ENCODE measurements at regions not wholly inside any gene's neighbourhood (a gene's known extent, or its start where the extent isn't known, plus 50 kb on each side); places are given as distances from the start of the nearest gene placed in this dataset.

DNA sequence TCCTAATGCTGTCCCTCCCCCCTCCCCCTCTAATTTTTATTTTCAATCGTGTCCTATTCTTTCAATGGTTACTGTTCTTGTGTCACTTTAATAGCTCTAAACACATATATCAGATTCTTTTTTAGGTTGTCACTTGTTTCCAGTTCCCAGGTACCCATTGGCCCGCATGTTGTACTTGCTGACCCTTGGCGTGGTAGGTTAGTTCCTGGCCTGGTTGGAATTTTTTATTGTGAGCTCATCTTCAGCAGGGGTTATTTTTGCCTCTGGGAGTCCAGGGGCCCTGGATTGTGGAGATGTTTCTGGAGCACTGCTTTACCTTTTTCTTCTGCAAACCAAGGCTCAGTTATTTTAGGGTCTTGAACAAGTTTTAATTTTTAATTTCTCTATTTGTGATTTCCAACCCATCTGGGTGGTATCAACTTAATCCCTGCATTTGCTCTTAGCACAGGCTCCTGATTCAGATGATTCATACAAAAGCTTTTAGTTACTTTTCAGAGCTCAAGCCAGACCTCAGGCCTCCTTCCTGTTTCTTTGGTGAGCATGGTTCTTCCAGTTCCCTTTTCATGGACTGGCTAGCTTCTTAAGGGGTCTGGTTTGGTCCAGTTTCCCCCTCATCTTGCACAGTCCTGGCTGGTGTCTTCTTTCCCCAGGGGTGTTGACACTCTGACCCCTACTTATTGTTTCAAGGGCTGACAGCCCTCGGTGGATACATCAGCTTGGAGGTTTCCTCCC lies 220.5 kb downstream of the TM9SF2 start:
- Histone ChIP-seq H3K36me3 (no peaks in the 10 kb centered on the region), H3K27ac (no peak overlapping the region), H3K4me3 (no peak overlapping the region), H3K27me3 (no peaks in the 10 kb centered on the region), H3K9me3 (no peaks in the 10 kb centered on the region), H3K4me1 (ENCODE audit: insufficient read depth) (no peaks in the 10 kb centered on the region)
- no peak for DNase-seq
- no peak for TF ChIP-seq EP300 (IDR thresholded peaks at IDR 0.05)
- TF ChIP-seq POLR2A (IDR thresholded peaks at IDR 0.05), result no peak
- TF ChIP-seq, protein P1, sequence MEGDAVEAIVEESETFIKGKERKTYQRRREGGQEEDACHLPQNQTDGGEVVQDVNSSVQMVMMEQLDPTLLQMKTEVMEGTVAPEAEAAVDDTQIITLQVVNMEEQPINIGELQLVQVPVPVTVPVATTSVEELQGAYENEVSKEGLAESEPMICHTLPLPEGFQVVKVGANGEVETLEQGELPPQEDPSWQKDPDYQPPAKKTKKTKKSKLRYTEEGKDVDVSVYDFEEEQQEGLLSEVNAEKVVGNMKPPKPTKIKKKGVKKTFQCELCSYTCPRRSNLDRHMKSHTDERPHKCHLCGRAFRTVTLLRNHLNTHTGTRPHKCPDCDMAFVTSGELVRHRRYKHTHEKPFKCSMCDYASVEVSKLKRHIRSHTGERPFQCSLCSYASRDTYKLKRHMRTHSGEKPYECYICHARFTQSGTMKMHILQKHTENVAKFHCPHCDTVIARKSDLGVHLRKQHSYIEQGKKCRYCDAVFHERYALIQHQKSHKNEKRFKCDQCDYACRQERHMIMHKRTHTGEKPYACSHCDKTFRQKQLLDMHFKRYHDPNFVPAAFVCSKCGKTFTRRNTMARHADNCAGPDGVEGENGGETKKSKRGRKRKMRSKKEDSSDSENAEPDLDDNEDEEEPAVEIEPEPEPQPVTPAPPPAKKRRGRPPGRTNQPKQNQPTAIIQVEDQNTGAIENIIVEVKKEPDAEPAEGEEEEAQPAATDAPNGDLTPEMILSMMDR (IDR thresholded peaks at IDR 0.05), result no peak
- WGBS, 3 donors, result 81 to 88% (median 87%) methylated on average over 4 of the region's 4 CpGs
- intact Hi-C loops (cut with DNase I), result no loop called here

DNA sequence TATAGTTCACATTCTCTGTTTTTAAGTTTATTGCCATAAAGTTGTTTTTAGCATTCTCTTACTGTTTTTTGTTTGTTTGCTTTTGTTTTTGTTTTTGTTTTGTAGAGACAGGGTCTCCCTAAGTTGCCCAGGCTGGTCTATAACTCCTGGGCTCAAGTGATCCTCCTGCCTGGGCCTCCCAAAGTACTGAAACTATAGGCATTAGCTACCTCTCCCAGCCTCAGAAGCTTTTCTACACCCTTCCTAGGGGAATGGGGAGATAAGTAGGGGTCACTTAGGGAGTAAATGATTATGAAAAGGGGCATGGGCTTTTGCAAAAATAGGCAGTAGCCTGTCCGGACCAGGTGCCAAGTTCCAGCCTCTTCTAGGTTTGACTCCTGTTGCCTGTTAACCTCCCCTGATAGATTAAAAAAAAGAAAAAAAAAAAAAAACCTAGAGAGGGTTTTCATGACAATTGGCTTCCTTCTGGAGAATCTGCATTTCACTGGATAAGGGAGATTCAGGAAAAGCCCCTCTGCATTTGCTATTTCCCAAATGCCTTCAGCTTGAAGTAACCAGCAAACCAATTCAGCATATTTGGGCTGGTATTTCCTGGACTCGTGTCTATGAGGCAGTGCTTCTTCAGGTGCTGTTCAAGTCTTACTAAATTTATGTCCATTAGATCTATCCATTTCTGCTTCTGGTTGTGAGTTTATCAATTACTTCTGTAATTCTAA lies 216.8 kb downstream of the TM9SF2 start:
- H3K27me3 ChIP-seq, result no peaks in the 10 kb centered on the region
- TF ChIP-seq POLR2A (IDR thresholded peaks at IDR 0.05) (no peak), EP300 (IDR thresholded peaks at IDR 0.05) (no peak)
- TF ChIP-seq, protein P1 (IDR thresholded peaks at IDR 0.05), result no peak
- no peaks in the 10 kb centered on the region for H3K9me3 ChIP-seq
- no peak for DNase-seq
- no peaks in the 10 kb centered on the region for H3K36me3 ChIP-seq
- intact Hi-C loops (cut with DNase I), result no loop called here
- no peaks in the 10 kb centered on the region for H3K4me1 ChIP-seq (ENCODE audit: insufficient read depth)
- no peak overlapping the region for H3K27ac ChIP-seq
- no peak overlapping the region for H3K4me3 ChIP-seq
- WGBS, 3 donors, result 53 to 65% (median 63%) methylated on average over 2 of the region's 2 CpGs

DNA sequence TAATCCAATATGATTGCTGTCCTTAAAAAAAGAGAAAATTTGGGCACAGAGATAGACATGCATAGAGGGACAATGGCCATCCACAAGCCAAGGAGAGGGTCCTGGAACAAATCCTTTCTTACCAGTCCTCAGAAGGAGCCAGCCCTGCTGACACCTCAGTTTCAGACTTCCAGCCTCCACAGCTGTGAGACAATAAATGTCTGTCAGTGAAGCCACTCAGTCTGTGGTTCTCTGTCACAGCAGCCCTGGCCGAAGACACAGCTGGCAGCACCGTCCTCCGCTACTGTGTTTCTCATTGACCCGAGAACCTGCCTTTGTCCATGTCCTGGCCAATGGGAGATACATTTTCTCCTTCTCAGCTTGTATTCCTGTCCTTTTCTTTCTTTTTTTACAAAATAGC lies 207.9 kb downstream of the TM9SF2 start:
- TF ChIP-seq, protein P1 (IDR thresholded peaks at IDR 0.05), result no peak
- 79 to 83% (median 81%) methylated on average over 4 of the region's 4 CpGs for WGBS, 3 donors
- Histone ChIP-seq H3K4me3 (no peak overlapping the region), H3K9me3 (no peaks in the 10 kb centered on the region), H3K27ac (no peak overlapping the region), H3K36me3 (no peaks in the 10 kb centered on the region), H3K27me3 (no peaks in the 10 kb centered on the region), H3K4me1 (ENCODE audit: insufficient read depth) (no peaks in the 10 kb centered on the region)
- intact Hi-C loops (cut with DNase I), result no loop called here
- DNase-seq, result no peak

DNA sequence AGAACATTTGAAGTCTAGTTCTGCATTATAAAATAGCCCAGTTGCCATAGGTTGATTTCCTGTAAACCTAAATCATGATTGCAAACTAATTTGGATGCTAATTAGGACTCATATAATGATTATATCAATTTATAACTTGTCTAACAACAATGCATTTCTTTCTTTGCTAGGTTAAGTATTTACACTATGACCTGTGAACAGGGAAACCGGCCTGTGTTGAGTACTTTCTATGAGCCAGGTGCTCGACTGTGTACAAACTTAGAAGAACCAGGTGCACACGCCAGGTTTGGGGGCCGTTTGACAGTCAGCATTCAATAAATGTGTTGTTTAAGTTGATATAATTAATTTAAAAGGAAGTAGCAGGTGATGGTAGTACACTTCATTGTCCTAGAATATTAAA lies 203.1 kb downstream of the TM9SF2 start:
- DNase-seq, result no peak
- Histone ChIP-seq H3K27me3 (no peaks in the 10 kb centered on the region), H3K27ac (no peak overlapping the region), H3K36me3 (no peaks in the 10 kb centered on the region), H3K4me1 (ENCODE audit: insufficient read depth) (no peaks in the 10 kb centered on the region), H3K4me3 (no peak overlapping the region), H3K9me3 (no peaks in the 10 kb centered on the region)
- intact Hi-C loops (cut with DNase I), result no loop called here
- WGBS, 3 donors, result 71 to 83% (median 78%) methylated on average over 4 of the region's 4 CpGs
- TF ChIP-seq, protein P1 (IDR thresholded peaks at IDR 0.05), result no peak
- no peak for TF ChIP-seq EP300 (IDR thresholded peaks at IDR 0.05)
- TF ChIP-seq POLR2A (IDR thresholded peaks at IDR 0.05), result no peak
